ENCODE measurements at regions not wholly inside any gene's neighbourhood (a gene's known extent, or its start where the extent isn't known, plus 50 kb on each side); places are given as distances from the start of the nearest gene placed in this dataset.

- TF ChIP-seq CTCF (IDR thresholded peaks at IDR 0.05), result no peak
- no peak for TF ChIP-seq POLR2AphosphoS5 (IDR thresholded peaks at IDR 0.05)
These were observed 976.2 kb downstream of the RAB28 start for GRCh38 chr4:12507868-12508481.
